Body of pancreas (tissue), 4 donors: ENCODE measurements at regions not wholly inside any gene's neighbourhood (a gene's known extent, or its start where the extent isn't known, plus 50 kb on each side); places are given as distances from the start of the nearest gene placed in this dataset.

Source experiments
- POLR2A ChIP-seq, 3 donors: fragments of 450-650 bp; IDR thresholded peaks; one replicate each; pipeline ENCODE4 v1.6.1; 2016; ENCODE audit warnings: antibody characterized with exemption in 3 of 3, mild to moderate bottlenecking in 2 of 3
- TF ChIP-seq, protein P1 (sequence below), 7 experiments: fragments of 450-650 bp in 4 of 7; fragments of 200-600 bp in 3 of 7; sonication (generic) in 3 of 7; IDR thresholded peaks; one replicate each; pipeline ENCODE4 v1.5.1; 2016 to 2019; ENCODE audit warnings: antibody characterized with exemption in 7 of 7

DNA sequence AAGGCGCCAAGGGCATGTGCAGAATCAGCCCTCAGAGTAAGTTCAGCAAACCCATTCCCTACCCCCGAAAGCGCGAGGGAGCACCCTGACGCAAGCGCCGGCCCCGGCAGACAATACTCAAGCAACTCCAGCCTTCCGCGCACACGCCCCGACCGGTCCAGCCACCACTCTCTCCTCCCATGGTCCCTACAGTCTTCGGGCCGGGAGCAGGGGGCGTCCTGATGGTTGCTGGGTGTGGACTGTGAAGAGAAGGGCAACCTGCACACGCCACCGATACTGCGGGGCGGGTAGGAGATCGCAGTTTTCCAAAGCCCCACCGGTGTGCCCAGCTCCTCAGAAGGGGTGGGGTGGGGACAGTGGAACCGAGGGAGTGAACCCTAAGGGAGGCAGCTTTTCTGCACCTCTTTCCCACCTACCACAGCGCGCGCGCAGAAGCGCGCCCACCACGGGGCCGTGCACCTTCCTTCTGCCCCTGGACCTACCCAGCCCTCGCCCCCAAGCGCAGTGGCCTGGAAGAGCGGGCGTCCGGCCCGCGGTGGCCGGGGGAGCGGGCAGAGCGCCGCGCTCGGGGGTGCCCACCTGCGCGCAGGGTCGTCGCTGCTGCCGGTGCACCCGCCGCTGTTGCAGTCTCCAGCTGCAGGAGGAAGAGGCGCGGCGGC lies 650.2 kb upstream of the DIPK2B start:
- TF ChIP-seq, protein P1, sequence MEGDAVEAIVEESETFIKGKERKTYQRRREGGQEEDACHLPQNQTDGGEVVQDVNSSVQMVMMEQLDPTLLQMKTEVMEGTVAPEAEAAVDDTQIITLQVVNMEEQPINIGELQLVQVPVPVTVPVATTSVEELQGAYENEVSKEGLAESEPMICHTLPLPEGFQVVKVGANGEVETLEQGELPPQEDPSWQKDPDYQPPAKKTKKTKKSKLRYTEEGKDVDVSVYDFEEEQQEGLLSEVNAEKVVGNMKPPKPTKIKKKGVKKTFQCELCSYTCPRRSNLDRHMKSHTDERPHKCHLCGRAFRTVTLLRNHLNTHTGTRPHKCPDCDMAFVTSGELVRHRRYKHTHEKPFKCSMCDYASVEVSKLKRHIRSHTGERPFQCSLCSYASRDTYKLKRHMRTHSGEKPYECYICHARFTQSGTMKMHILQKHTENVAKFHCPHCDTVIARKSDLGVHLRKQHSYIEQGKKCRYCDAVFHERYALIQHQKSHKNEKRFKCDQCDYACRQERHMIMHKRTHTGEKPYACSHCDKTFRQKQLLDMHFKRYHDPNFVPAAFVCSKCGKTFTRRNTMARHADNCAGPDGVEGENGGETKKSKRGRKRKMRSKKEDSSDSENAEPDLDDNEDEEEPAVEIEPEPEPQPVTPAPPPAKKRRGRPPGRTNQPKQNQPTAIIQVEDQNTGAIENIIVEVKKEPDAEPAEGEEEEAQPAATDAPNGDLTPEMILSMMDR (IDR thresholded peaks at IDR 0.05), result no peak
- TF ChIP-seq POLR2A (IDR thresholded peaks at IDR 0.05), result no peak
